ENCODE measurements at regions not wholly inside any gene's neighbourhood (a gene's known extent, or its start where the extent isn't known, plus 50 kb on each side); places are given as distances from the start of the nearest gene placed in this dataset.

GRCh38 chr3:194986208-194987043 is 284.5 kb downstream of the XXYLT1 start:
- TF ChIP-seq, protein P1, sequence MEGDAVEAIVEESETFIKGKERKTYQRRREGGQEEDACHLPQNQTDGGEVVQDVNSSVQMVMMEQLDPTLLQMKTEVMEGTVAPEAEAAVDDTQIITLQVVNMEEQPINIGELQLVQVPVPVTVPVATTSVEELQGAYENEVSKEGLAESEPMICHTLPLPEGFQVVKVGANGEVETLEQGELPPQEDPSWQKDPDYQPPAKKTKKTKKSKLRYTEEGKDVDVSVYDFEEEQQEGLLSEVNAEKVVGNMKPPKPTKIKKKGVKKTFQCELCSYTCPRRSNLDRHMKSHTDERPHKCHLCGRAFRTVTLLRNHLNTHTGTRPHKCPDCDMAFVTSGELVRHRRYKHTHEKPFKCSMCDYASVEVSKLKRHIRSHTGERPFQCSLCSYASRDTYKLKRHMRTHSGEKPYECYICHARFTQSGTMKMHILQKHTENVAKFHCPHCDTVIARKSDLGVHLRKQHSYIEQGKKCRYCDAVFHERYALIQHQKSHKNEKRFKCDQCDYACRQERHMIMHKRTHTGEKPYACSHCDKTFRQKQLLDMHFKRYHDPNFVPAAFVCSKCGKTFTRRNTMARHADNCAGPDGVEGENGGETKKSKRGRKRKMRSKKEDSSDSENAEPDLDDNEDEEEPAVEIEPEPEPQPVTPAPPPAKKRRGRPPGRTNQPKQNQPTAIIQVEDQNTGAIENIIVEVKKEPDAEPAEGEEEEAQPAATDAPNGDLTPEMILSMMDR (conservative IDR thresholded peaks at IDR 0.05): no peak
- no peak for TF ChIP-seq ZFX (IDR thresholded peaks at IDR 0.05)

Data from C4-2B (cell line).